DMS114 treated with DMSO at 0.1 percent for 48 hours (cell line): ENCODE measurements at regions not wholly inside any gene's neighbourhood (a gene's known extent, or its start where the extent isn't known, plus 50 kb on each side); places are given as distances from the start of the nearest gene placed in this dataset.

Source experiments
- DNase-seq: peaks from one replicate; lab custom pipeline; 2025; ENCODE audit not compliant: unreplicated experiment; lab: John Stamatoyannopoulos, UW

GRCh38 chr17:65370669-65371131, 190.7 kb downstream of the AXIN2 start:
- no peak for DNase-seq

- no peak for DNase-seq
Observed at GRCh38 chr17:65368341-65368740, 193.1 kb downstream of the AXIN2 start.

DNA sequence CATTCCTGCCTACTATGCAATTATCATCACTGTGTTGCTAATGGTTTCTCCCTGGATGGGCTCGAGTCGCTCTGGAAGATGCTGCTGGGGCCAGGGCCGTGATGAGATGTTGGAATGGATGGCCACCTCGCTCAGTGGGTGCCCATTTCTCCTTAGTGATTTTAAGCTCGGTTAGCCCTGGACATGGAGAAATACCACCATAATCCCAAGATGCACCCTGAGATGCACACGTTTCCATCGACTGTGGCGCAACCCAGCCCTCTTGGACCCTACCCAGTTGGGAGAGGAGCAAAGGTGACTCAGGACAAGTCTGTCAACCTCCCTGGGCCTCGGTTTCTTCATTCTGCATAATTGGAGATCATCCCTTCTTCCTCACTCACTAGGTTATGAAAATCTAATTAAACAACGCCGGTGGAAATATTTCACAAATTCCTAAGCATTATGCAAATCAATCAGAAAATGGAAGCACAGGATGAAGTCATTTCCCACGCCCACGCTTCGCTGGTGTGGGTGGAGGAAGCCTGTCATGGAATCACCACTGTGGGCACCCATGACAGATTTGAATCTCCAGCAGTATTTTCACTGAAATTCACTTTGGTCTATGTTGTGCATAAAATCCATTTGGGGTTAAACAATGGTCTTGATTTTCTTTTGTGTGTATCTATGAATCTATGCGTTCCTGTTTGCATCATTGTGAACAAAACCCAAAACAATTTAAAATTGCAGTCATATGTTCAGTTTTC, 195.2 kb downstream of the AXIN2 start:
- DNase-seq = no peak

DNA sequence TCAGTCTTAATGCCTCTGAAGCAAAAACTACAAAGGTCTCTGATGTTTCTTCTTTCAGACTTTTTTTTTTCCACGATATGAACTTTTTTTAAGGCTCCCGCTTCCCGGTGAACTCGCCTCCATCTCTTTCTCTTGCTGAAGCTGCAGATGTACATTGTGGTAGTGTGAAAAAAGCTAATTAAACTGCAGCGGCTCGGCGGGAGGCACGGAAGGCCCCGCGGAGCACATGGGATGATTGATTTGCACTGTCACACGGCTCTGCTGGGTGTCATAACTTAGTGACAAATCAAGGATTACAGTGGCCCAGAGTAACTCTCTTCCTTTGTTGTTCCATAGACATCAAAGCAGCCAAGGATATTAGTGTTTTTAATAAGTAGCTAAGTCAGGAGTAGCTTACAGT, 196.3 kb downstream of the AXIN2 start:
- no peak for DNase-seq

- no peak for DNase-seq
Observed at GRCh38 chr17:65364438-65364837, 197.0 kb downstream of the AXIN2 start.

DNA sequence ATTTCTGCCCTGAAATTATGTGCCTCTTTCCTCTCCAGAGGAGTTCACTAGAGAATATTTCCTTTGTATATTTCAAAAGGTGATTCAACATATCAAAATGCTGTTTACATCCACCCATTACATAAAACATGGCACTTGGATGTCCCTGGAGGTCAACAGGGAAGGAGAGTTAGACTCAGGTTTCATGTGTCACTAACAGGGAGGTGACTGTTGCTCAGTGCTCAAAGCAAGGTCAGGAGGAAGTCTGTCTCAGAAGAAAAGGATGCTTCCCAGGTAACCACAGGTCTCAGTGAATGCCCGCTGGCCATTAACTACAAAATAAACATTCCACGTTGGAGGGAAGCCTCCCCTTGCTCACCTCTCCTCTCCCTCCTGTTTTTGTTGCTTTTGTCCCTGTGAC, 198.6 kb downstream of the AXIN2 start:
- DNase-seq = no peak

- no peak for DNase-seq
Observed at GRCh38 chr17:65360961-65361552, 200.4 kb downstream of the AXIN2 start.

GRCh38 chr17:65359016-65359415, 202.4 kb downstream of the AXIN2 start:
- DNase-seq = no peak

DNA sequence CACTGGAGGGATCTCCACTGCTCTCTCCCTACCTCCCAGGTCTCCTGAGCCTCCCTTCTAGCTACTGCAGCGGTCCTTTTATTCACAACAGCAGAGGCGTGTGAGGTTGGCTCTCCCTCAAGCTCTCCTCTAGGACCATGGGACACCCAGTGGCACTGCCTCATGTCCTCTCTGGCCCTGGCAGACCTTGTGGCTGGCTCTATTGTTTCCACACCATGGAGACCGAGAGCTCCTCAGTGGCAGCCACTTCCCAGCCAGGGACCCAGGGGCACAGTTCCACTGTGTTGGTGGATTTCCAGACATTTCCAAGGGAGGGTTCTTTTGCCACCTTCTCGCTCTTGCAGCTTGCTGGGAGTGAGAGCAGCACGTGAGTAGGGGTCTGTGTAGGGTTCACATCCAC, 204.9 kb downstream of the AXIN2 start:
- DNase-seq = no peak

- DNase-seq = no peak
Observed at GRCh38 chr17:65355246-65355645, 206.2 kb downstream of the AXIN2 start.

- no peak for DNase-seq
Observed at GRCh38 chr17:65349916-65350315, 211.5 kb downstream of the AXIN2 start.

- DNase-seq = no peak
Observed at GRCh38 chr17:65346166-65346565, 209.0 kb downstream of the RGS9 start.

DNA sequence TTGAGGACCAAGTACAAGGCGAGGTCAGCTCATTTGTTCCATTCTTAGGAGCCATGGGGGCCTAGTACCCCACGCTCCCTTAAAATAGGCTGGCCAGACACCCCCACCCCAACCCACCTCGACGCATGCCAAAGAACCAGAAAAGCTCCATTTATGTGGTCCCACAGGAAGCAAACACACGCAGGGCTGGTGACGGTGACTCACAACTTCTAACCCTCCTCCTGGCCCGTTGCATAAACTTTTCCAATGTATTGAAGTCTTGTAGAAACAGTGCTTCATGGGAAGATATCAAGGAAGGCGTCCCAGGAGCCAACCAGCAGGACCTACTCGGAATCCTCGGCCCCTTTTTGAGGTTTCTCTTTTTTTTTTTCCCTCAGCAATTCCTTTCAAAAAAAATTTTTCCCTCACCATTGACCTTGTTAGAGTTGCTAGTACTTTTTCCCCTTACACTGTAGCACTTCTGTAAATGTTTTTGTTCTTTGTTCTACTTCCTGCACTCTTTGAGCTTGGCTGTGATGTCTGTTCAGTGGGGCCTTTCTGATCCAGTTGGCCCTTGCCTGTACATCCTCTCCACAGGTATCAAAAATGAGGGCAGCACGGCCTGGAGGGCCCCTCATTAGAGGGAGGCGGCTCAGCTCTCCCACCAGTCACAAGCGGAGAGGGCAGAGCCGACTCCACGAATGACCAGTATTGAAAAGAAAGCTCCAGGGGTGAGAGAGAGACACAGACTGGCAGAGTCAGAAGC, 208.3 kb downstream of the RGS9 start:
- no peak for DNase-seq

- no peak for DNase-seq
Observed at GRCh38 chr17:65340401-65340800, 203.2 kb downstream of the RGS9 start.

- DNase-seq = no peak
Observed at GRCh38 chr17:65334406-65334805, 197.2 kb downstream of the RGS9 start.

- DNase-seq = no peak
Observed at GRCh38 chr17:65332779-65333178, 195.6 kb downstream of the RGS9 start.

DNA sequence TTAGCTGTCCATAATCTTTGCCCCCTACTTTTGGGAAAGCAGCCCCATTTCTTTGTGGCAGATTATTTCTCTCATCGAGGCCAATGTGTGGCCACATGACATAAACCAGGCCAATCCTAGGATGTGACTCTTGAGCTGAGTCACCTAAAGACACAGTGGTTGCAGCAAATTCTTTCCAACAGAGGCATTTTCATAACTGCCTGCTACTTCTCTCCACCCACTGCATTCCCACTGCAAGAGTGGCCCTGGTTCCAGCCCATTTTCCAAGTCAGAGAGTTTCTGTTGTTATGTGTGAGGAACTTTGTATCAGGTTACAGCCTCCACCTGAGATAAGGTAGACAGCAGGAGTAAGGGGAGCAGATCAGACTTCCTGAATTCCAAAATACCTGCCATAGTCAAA, 195.2 kb downstream of the RGS9 start:
- no peak for DNase-seq

- DNase-seq = no peak
Observed at GRCh38 chr17:65328567-65328966, 191.4 kb downstream of the RGS9 start.

GRCh38 chr17:65324611-65325342, 187.6 kb downstream of the RGS9 start:
- no peak for DNase-seq

DNA sequence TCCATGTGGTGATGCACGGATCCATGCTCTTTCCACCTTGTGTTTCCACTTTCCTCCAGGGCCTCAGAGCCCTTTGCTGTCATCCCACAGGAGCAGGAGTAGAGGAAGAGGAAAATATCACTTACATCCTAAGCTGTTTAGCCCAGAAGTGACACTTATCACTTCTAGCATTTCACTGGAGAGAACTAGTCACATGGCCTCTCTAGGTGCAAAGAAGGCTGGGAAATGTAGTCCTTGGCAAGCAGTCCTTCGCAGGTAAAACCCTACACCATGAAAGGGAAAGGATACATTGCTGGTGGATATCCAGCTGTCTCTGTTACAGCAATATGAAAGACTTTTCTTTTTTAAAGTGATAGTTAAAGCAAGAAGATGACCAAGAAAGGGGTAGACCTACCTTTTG, 185.9 kb downstream of the RGS9 start:
- no peak for DNase-seq

- DNase-seq = no peak
Observed at GRCh38 chr17:65320820-65321219, 183.7 kb downstream of the RGS9 start.
